Neural cell (in vitro differentiated cells): ENCODE measurements at regions not wholly inside any gene's neighbourhood (a gene's known extent, or its start where the extent isn't known, plus 50 kb on each side); places are given as distances from the start of the nearest gene placed in this dataset.

ENCODE experiments used
- H2AFZ ChIP-seq: fragments of 200-600, 300-800 bp; sonication (generic), shearing (Covaris generic); 2 replicates; pipeline ENCODE4 v1.6.0; 2014; ENCODE audit warnings: low read depth, mild to moderate bottlenecking, antibody characterized with exemption, low read length, moderate library complexity
- H3F3A ChIP-seq: fragments of 200-600 bp; shearing (Covaris generic); 2 replicates; pipeline ENCODE4 v1.6.1; 2016; ENCODE audit warnings: mild to moderate bottlenecking, moderate library complexity, mixed read lengths, antibody characterized with exemption, low read length; ENCODE audit not compliant: insufficient read depth, poor library complexity, severe bottlenecking
- H3K27ac ChIP-seq: fragments of 200-600, 300-800 bp; sonication (generic), shearing (Covaris generic); 2 replicates; pipeline ENCODE4 v1.5.1; 2014; ENCODE audit warnings: mild to moderate bottlenecking, low read length, moderate library complexity
- H3K27me3 ChIP-seq: fragments of 300-800, 200-600 bp; sonication (generic), shearing (Covaris generic); 2 replicates; pipeline ENCODE4 v1.6.0; 2014; ENCODE audit warnings: mild to moderate bottlenecking, low read depth, low read length, moderate library complexity; ENCODE audit not compliant: insufficient read depth
- H3K36me3 ChIP-seq: fragments of 300-800, 200-600 bp; sonication (generic), shearing (Covaris generic); 2 replicates; pipeline ENCODE4 v1.5.1; 2014; ENCODE audit warnings: mild to moderate bottlenecking, antibody characterized with exemption, low read length, moderate library complexity; ENCODE audit not compliant: insufficient read depth
- H3K4me2 ChIP-seq: fragments of 300-800, 200-600 bp; sonication (generic), shearing (Covaris generic); 2 replicates; pipeline ENCODE4 v1.6.0; 2014; ENCODE audit warnings: mild to moderate bottlenecking, low read length
- H3K4me3 ChIP-seq: fragments of 300-800, 200-600 bp; sonication (generic), shearing (Covaris generic); 2 replicates; pipeline ENCODE4 v1.5.1; 2014; ENCODE audit warnings: mild to moderate bottlenecking, low read length, moderate library complexity
- H3K79me2 ChIP-seq: fragments of 200-600 bp; shearing (Covaris generic); replicated peaks from 2 replicates; pipeline ENCODE4 v1.6.0; 2014; ENCODE audit warnings: mild to moderate bottlenecking, low read length, moderate library complexity; ENCODE audit not compliant: insufficient read depth
- H3K9ac ChIP-seq: fragments of 300-800, 200-600 bp; sonication (generic), shearing (Covaris generic); 2 replicates; pipeline ENCODE4 v1.6.1; 2016; ENCODE audit warnings: mild to moderate bottlenecking, low read length, mixed read lengths
- H3K9me2 ChIP-seq: fragments of 200-600 bp; shearing (Covaris generic); 2 replicates; pipeline ENCODE4 v1.6.1; 2016; ENCODE audit warnings: mild to moderate bottlenecking, low read length, mixed read lengths; ENCODE audit not compliant: insufficient read depth
- H3K9me3 ChIP-seq: fragments of 200-600, 300-800 bp; sonication (generic), shearing (Covaris generic); 2 replicates; pipeline ENCODE4 v1.6.1; 2016; ENCODE audit warnings: mild to moderate bottlenecking, mixed run types, low read length, moderate library complexity, mixed read lengths
- H4K20me1 ChIP-seq: fragments of 200-600 bp; shearing (Covaris generic); 2 replicates; pipeline ENCODE4 v1.6.1; 2016; ENCODE audit warnings: mild to moderate bottlenecking, mixed run types; ENCODE audit not compliant: insufficient read depth
- CTCF ChIP-seq: fragments of 450-650 bp; IDR thresholded peaks from 2 replicates; pipeline ENCODE4 v1.5.1; 2014; ENCODE audit warnings: antibody characterized with exemption, mild to moderate bottlenecking, moderate library complexity; ENCODE audit not compliant: poor library complexity, severe bottlenecking
- EP300 ChIP-seq: fragments of 450-650 bp; conservative IDR thresholded peaks from 2 replicates; pipeline ENCODE4 v1.6.1; 2014; ENCODE audit warnings: antibody characterized with exemption, mild to moderate bottlenecking, moderate library complexity; ENCODE audit not compliant: poor library complexity, severe bottlenecking
- EZH2 ChIP-seq: fragments of 200-600, 300-800 bp; shearing (Covaris generic), sonication (generic); IDR thresholded peaks from 2 replicates; pipeline ENCODE4 v1.6.1; 2014; ENCODE audit warnings: antibody characterized with exemption, low read length, borderline replicate concordance, mild to moderate bottlenecking; ENCODE audit not compliant: insufficient read depth, poor library complexity, severe bottlenecking
- MXI1 ChIP-seq: fragments of 450-650 bp; conservative IDR thresholded peaks from 2 replicates; pipeline ENCODE4 v1.6.1; 2014; ENCODE audit warnings: antibody characterized with exemption, mild to moderate bottlenecking; ENCODE audit not compliant: poor library complexity, severe bottlenecking
- POLR2AphosphoS5 ChIP-seq: IDR thresholded peaks from 2 replicates; pipeline ENCODE4 v1.6.1; 2012
- RAD21 ChIP-seq: fragments of 450-650 bp; conservative IDR thresholded peaks from 2 replicates; pipeline ENCODE4 v1.6.1; 2014; ENCODE audit warnings: antibody characterized with exemption, mild to moderate bottlenecking, moderate library complexity
- REST ChIP-seq: IDR thresholded peaks from 2 replicates; pipeline ENCODE4 v1.6.1; 2012; ENCODE audit warnings: borderline replicate concordance
- SMC3 ChIP-seq: fragments of 450-650 bp; conservative IDR thresholded peaks from 2 replicates; pipeline ENCODE4 v1.6.1; 2014; ENCODE audit warnings: antibody characterized with exemption, mild to moderate bottlenecking, moderate library complexity; ENCODE audit not compliant: poor library complexity
- TAF1 ChIP-seq: IDR thresholded peaks from 2 replicates; pipeline ENCODE4 v1.6.1; 2012; ENCODE audit warnings: low read depth

- Histone ChIP-seq H3K9me2 (no peaks in the 10 kb centered on the region), H3K36me3 (no peaks in the 10 kb centered on the region), H3K27ac (no peak overlapping the region), H2AFZ (no peak overlapping the region), H3F3A (no peaks in the 10 kb centered on the region), H3K4me2 (no peak overlapping the region), H4K20me1 (no peaks in the 10 kb centered on the region), H3K27me3 (peaks cover 5% of the 10 kb centered on the region), H3K4me3 (no peak overlapping the region), H3K9ac (no peak overlapping the region), H3K79me2 (no peaks in the 10 kb centered on the region), H3K9me3 (no peaks in the 10 kb centered on the region)
- TF ChIP-seq REST (no peak), MXI1 (no peak), RAD21 (no peak), SMC3 (no peak), EZH2 (no peak), POLR2AphosphoS5 (no peak), EP300 (no peak), TAF1 (no peak), CTCF (no peak)
Measured at GRCh38 chr12:105803292-105803691, 335.5 kb downstream of the NUAK1 start.

- Histone ChIP-seq H3K9ac (no peak overlapping the region), H2AFZ (no peak overlapping the region), H3K9me3 (no peaks in the 10 kb centered on the region), H3K36me3 (no peaks in the 10 kb centered on the region), H3F3A (no peaks in the 10 kb centered on the region), H3K4me3 (no peak overlapping the region), H4K20me1 (no peaks in the 10 kb centered on the region), H3K4me2 (no peak overlapping the region), H3K27me3 (peaks cover 5% of the 10 kb centered on the region), H3K27ac (no peak overlapping the region), H3K79me2 (no peaks in the 10 kb centered on the region), H3K9me2 (no peaks in the 10 kb centered on the region)
- TF ChIP-seq EP300 (no peak), REST (no peak), CTCF (no peak), MXI1 (no peak), EZH2 (no peak), POLR2AphosphoS5 (no peak), SMC3 (no peak), TAF1 (no peak), RAD21 (no peak)
Measured at GRCh38 chr12:105804591-105805265, 334.0 kb downstream of the NUAK1 start.
